ENCODE measurements at regions not wholly inside any gene's neighbourhood (a gene's known extent, or its start where the extent isn't known, plus 50 kb on each side); places are given as distances from the start of the nearest gene placed in this dataset.

GRCh38 chr1:232153652-232154051 lies 476.3 kb downstream of the SIPA1L2 start:
- TF ChIP-seq, protein P1, sequence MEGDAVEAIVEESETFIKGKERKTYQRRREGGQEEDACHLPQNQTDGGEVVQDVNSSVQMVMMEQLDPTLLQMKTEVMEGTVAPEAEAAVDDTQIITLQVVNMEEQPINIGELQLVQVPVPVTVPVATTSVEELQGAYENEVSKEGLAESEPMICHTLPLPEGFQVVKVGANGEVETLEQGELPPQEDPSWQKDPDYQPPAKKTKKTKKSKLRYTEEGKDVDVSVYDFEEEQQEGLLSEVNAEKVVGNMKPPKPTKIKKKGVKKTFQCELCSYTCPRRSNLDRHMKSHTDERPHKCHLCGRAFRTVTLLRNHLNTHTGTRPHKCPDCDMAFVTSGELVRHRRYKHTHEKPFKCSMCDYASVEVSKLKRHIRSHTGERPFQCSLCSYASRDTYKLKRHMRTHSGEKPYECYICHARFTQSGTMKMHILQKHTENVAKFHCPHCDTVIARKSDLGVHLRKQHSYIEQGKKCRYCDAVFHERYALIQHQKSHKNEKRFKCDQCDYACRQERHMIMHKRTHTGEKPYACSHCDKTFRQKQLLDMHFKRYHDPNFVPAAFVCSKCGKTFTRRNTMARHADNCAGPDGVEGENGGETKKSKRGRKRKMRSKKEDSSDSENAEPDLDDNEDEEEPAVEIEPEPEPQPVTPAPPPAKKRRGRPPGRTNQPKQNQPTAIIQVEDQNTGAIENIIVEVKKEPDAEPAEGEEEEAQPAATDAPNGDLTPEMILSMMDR (IDR thresholded peaks at IDR 0.05; ENCODE audit: low read depth, low read length, poor library complexity, severe bottlenecking), result no peak
- TF ChIP-seq EZH2phosphoT487 (IDR thresholded peaks at IDR 0.05; ENCODE audit: borderline replicate concordance, low read length), result no peak

Data from DOHH2 (cell line).